OCI-LY7 (cell line): ENCODE measurements at regions not wholly inside any gene's neighbourhood (a gene's known extent, or its start where the extent isn't known, plus 50 kb on each side); places are given as distances from the start of the nearest gene placed in this dataset.

Experiments used
- CTCF ChIP-seq: fragments of 200-600 bp; sonication (generic); conservative IDR thresholded peaks from 2 replicates; pipeline ENCODE4 v1.5.1; 2014; ENCODE audit warnings: mild to moderate bottlenecking, antibody characterized with exemption, low read length, moderate library complexity, mixed read lengths
- EZH2phosphoT487 ChIP-seq: fragments of 200-600 bp; sonication (generic); IDR thresholded peaks from 2 replicates; pipeline ENCODE4 v1.6.1; 2018; ENCODE audit warnings: low read depth, borderline replicate concordance, mild to moderate bottlenecking, mixed run types, antibody characterized with exemption, low read length, moderate library complexity, mixed read lengths

DNA sequence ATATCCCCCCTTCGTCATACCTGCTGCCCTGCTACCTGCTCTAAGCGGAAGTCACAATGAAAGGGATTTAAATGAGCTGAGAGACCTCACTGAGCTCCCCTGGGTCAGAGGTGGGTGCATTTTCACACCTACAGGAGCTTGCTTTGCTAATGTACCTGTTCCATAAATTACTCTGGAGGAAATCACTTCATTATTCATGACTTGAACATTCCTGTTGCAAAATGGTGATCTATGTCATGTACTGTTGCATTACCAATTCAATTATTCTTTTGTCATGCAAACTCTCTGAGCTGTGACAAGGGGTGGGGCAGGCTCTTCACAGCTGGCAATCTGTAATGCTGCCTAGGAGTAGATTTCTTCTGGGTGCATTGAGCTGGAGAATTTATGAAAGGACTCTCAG lies 761.3 kb downstream of the TSN start:
- TF ChIP-seq CTCF (no peak), EZH2phosphoT487 (no peak)
